OCI-LY1 (cell line): ENCODE measurements at regions not wholly inside any gene's neighbourhood (a gene's known extent, or its start where the extent isn't known, plus 50 kb on each side); places are given as distances from the start of the nearest gene placed in this dataset.
"Not testable (repeated sequence)": the region's sequence is repeated elsewhere in the genome, so short reads cannot be mapped to it uniquely, and the experiment has no call there.

Experiments used
- H2AFZ ChIP-seq: fragments of 200-600 bp; sonication (generic), shearing (Covaris generic); 2 replicates; pipeline ENCODE4 v1.6.0; 2014; ENCODE audit warnings: antibody characterized with exemption, mild to moderate bottlenecking, low read length
- H3F3A ChIP-seq: fragments of 200-600 bp; sonication (generic), shearing (Covaris generic); 2 replicates; pipeline ENCODE4 v1.6.0; 2014; ENCODE audit warnings: mild to moderate bottlenecking, antibody characterized with exemption, low read length, moderate library complexity; ENCODE audit not compliant: insufficient read depth
- H3K27ac ChIP-seq: fragments of 200-600 bp; sonication (generic); 2 replicates; pipeline ENCODE4 v1.5.1; 2014; ENCODE audit warnings: low read length, mixed run types, mild to moderate bottlenecking, low read depth; ENCODE audit not compliant: poor library complexity, severe bottlenecking
- H3K27me3 ChIP-seq: fragments of 200-600 bp; sonication (generic); 2 replicates; pipeline ENCODE4 v1.6.0; 2014; ENCODE audit warnings: antibody characterized with exemption, mild to moderate bottlenecking, low read length, moderate library complexity; ENCODE audit not compliant: insufficient read depth
- H3K36me3 ChIP-seq: fragments of 200-600 bp; sonication (generic); 2 replicates; pipeline ENCODE4 v1.6.1; 2014; ENCODE audit warnings: mild to moderate bottlenecking, antibody characterized with exemption, low read length, moderate library complexity, mixed read lengths; ENCODE audit not compliant: insufficient read depth
- H3K4me1 ChIP-seq: fragments of 200-600 bp; sonication (generic); 2 replicates; pipeline ENCODE4 v1.5.1; 2014; ENCODE audit warnings: mild to moderate bottlenecking, low read length, moderate library complexity; ENCODE audit not compliant: insufficient read depth, severe bottlenecking
- H3K4me2 ChIP-seq: fragments of 200-600 bp; sonication (generic), shearing (Covaris generic); 2 replicates; pipeline ENCODE4 v1.6.1; 2014; ENCODE audit warnings: low read length
- H3K4me3 ChIP-seq: fragments of 200-600 bp; sonication (generic); 2 replicates; pipeline ENCODE4 v1.5.1; 2014; ENCODE audit warnings: low read length, low read depth, mild to moderate bottlenecking, mixed read lengths; ENCODE audit not compliant: poor library complexity, severe bottlenecking
- H3K79me2 ChIP-seq: fragments of 200-600 bp; shearing (Covaris generic); 2 replicates; pipeline ENCODE4 v1.6.1; 2016; ENCODE audit warnings: mixed run types, low read length, mixed read lengths; ENCODE audit not compliant: insufficient read depth
- H3K9ac ChIP-seq: fragments of 200-600 bp; sonication (generic), shearing (Covaris generic); 2 replicates; pipeline ENCODE4 v1.6.1; 2014; ENCODE audit warnings: mild to moderate bottlenecking, low read length, mixed read lengths
- H3K9me2 ChIP-seq: fragments of 200-600 bp; sonication (generic), shearing (Covaris generic); 2 replicates; pipeline ENCODE4 v1.6.1; 2014; ENCODE audit warnings: low read depth, mild to moderate bottlenecking, low read length, mixed read lengths
- H3K9me3 ChIP-seq: fragments of 200-600 bp; shearing (Covaris generic); 2 replicates; pipeline ENCODE4 v1.6.1; 2014; ENCODE audit warnings: low read length, mixed read lengths
- H4K20me1 ChIP-seq: fragments of 200-600 bp; sonication (generic), shearing (Covaris generic); 2 replicates; pipeline ENCODE4 v1.6.0; 2016; ENCODE audit warnings: mild to moderate bottlenecking, low read length; ENCODE audit not compliant: insufficient read depth
- EZH2 ChIP-seq: fragments of 200-600 bp; sonication (generic), shearing (Covaris generic); IDR thresholded peaks from 2 replicates; pipeline ENCODE4 v1.8.0; 2017; ENCODE audit warnings: borderline replicate concordance, mixed run types, mild to moderate bottlenecking, antibody characterized with exemption, low read length, moderate library complexity, mixed read lengths
- TF ChIP-seq, protein P1 (sequence below): fragments of 200-600 bp; sonication (generic), shearing (Covaris generic); IDR thresholded peaks from 2 replicates; pipeline ENCODE4 v1.5.1; 2017; ENCODE audit warnings: mild to moderate bottlenecking, antibody characterized with exemption, low read length, moderate library complexity, mixed read lengths

DNA sequence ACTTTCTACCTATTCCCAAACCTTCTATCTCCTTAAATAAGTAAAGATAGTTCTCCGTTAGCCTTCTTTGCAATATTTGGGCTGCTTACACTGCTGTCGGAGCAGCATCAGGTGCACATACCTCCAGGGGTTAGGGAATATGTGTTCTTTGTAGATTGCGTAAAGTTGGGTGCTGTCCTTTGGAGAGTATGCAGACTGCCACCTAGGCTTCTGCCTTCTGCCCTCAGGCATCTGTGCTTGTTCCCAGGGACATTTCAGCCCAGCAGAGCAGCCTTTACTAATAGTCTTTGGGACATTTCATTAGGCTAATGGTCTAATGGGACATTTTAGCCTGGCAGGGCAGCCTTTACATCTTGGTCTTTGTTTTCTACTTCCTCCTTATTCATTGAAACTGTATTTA is 260.6 kb downstream of the TPBG start:
- no peak overlapping the region for H3K9ac ChIP-seq
- H3K4me3 ChIP-seq: no peak overlapping the region

DNA sequence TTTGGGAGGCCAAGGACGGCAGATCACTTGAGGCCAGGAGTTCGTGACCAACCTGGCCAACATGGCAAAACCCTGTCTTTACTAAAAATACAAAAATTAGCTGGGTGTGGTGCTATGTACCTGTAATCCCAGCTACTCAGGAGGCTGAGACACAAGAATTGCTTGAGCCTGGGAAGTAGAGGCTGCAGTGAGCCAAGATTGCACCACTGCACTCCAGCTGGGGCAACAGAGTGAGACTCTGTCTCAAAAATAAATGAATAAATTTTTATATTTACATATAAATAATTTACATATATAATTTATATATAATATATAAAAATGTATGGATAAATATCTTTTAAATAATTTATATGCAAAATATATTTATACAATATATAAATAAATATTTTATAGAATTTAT is 263.3 kb downstream of the TPBG start:
- H3K79me2 ChIP-seq, H3K4me1 ChIP-seq, H4K20me1 ChIP-seq, H3F3A ChIP-seq, H3K9ac ChIP-seq, H3K27ac ChIP-seq, H3K4me2 ChIP-seq, H3K9me3 ChIP-seq, H3K36me3 ChIP-seq, H3K4me3 ChIP-seq, H3K9me2 ChIP-seq, H2AFZ ChIP-seq, H3K27me3 ChIP-seq: not testable (repeated sequence)

More for the DNA sequence above, 260.6 kb downstream of the TPBG start:
- TF ChIP-seq, protein P1, sequence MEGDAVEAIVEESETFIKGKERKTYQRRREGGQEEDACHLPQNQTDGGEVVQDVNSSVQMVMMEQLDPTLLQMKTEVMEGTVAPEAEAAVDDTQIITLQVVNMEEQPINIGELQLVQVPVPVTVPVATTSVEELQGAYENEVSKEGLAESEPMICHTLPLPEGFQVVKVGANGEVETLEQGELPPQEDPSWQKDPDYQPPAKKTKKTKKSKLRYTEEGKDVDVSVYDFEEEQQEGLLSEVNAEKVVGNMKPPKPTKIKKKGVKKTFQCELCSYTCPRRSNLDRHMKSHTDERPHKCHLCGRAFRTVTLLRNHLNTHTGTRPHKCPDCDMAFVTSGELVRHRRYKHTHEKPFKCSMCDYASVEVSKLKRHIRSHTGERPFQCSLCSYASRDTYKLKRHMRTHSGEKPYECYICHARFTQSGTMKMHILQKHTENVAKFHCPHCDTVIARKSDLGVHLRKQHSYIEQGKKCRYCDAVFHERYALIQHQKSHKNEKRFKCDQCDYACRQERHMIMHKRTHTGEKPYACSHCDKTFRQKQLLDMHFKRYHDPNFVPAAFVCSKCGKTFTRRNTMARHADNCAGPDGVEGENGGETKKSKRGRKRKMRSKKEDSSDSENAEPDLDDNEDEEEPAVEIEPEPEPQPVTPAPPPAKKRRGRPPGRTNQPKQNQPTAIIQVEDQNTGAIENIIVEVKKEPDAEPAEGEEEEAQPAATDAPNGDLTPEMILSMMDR: no peak
- no peak for TF ChIP-seq EZH2
- Histone ChIP-seq H3K4me2 (no peak overlapping the region), H3K4me1 (no peaks in the 10 kb centered on the region), H2AFZ (no peak overlapping the region), H3K36me3 (no peaks in the 10 kb centered on the region), H3K27me3 (no peaks in the 10 kb centered on the region), H4K20me1 (no peaks in the 10 kb centered on the region), H3K27ac (no peak overlapping the region), H3K9me3 (no peaks in the 10 kb centered on the region), H3F3A (no peaks in the 10 kb centered on the region), H3K9me2 (no peaks in the 10 kb centered on the region), H3K79me2 (no peaks in the 10 kb centered on the region)

DNA sequence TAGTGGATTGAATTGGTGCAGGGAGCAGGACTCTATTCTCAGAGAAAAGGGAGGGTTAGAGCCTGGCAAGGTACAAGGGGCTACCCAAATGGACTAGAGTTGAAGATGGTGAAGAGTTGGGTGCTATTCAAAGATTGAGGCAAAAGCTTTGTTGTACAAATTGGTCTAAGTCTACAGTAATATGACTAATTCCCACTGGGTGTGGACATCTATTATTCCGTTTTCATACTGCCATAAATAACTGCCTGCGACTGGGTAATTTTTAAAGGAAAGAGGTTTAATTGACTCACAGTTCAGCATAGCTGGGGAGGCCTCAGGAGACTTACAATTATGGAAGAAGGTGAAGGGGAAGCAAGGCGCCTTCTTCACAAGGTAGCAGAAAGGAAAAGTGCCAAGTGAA is 266.3 kb downstream of the TPBG start:
- Histone ChIP-seq H3K79me2 (no peaks in the 10 kb centered on the region), H3K27ac (no peak overlapping the region), H3K27me3 (no peaks in the 10 kb centered on the region), H3K4me1 (no peaks in the 10 kb centered on the region), H3K9me2 (no peaks in the 10 kb centered on the region), H3K9me3 (no peaks in the 10 kb centered on the region), H3K4me3 (no peak overlapping the region), H3F3A (no peaks in the 10 kb centered on the region), H3K4me2 (no peak overlapping the region), H3K36me3 (no peaks in the 10 kb centered on the region), H4K20me1 (no peaks in the 10 kb centered on the region), H3K9ac (no peak overlapping the region), H2AFZ (no peak overlapping the region)
- TF ChIP-seq EZH2: no peak
- TF ChIP-seq, protein P1: no peak

DNA sequence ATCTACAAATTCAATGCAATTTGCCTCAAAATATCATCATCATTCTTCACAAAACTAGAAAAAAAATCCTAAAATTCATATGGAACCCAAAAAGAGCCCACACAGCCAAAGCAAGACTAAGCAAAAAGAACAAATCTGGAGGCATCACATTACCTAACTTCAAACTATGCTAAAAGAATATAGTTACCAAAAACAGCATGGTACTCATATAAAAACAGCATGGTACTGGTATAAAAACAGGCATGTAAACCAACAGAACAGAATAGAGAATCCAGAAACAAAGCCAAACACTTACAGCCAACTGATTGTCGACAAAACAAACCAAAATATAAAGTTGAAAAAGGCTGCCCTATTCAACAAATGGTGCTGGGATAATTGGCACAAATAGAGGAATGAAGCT is 278.1 kb downstream of the TPBG start:
- Histone ChIP-seq H3K4me1 (no peaks in the 10 kb centered on the region), H3K79me2 (no peaks in the 10 kb centered on the region), H3K4me2 (no peak overlapping the region), H3K36me3 (no peaks in the 10 kb centered on the region), H3K27ac (no peak overlapping the region), H3K9ac (no peak overlapping the region), H3K9me3 (no peaks in the 10 kb centered on the region), H2AFZ (no peak overlapping the region), H3K9me2 (no peaks in the 10 kb centered on the region), H3K27me3 (no peaks in the 10 kb centered on the region), H3F3A (no peaks in the 10 kb centered on the region), H4K20me1 (no peaks in the 10 kb centered on the region), H3K4me3 (no peak overlapping the region)
- TF ChIP-seq, protein P1: no peak
- TF ChIP-seq EZH2: no peak
